HG03064 (cell line): ENCODE measurements at regions not wholly inside any gene's neighbourhood (a gene's known extent, or its start where the extent isn't known, plus 50 kb on each side); places are given as distances from the start of the nearest gene placed in this dataset.

ENCODE experiments used
- ATAC-seq: cut with Tn5 transposase; IDR thresholded peaks from one replicate; pipeline ENCODE4 v1.9.1; 2021; ENCODE audit warnings: low read depth; ENCODE audit not compliant: unreplicated experiment

DNA sequence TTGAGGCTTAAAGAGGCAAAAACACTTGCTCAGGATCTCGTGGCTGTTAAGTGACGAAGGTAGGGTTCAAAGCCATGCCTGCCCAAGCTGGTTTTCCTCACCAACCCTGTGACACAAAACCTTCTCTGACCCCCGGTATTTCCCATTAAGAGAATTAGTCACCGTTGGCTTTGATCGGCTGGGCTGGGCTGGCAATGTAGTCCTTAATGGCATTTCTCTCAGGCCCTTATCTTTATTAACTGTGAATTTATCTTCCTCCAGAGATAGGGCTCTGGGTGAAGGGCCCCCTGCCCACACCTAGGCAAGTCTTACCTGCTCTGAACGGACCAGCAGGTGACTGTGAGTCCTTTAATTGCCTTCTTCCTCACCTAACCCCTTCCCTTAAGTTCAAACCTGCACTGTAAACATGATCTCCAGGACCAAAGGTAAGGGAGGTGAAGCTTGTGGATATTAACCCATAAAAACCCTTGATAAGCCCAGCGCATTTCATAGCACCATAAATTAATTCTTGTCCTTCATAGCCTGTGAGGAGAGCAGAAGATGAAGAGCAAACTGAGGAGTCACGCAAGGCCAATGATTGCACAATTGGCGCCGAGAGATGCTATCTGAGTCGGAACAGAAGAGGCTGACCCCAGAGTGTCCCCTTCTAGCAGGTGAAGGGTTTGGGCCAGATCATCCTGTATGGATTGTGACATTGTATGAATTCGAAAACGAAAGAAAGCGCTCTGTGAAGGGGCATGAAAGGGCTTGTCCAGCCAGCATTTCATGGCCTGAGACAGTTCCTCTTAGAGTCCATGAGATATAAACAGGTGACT is 790.8 kb upstream of the TBX3 start:
- no peak for ATAC-seq

DNA sequence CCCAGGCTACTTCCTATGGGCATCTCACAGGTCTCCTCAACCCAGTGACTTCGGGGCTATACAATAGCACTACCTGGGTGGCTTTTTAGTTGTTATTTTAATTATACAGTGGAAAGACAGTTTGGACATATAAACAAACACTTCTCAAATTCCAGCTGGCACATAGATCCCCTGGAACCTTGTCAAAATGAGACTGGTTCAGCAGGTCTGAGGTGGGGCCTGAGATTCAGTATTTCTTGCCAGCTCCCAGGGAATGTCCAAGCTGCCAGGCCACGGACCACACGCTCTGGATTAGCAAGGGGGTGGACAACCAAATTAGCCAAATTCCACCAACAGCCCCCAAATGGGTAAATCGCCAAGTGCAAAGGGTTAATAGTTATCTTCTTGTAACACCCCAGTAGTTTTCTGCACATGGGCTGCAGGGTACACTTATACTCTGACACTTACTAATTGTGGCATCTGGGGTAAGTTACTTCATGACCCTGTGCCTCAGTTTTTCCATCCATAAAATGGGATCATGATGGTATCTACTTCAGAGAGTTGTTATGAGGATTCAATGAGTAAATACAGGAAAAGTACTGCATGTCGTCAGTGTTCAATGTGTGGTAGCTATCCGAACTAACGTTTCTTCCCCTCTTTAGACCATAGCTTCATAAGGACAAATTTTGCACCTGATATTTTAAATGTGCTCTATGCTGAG is 789.4 kb upstream of the TBX3 start:
- no peak for ATAC-seq

DNA sequence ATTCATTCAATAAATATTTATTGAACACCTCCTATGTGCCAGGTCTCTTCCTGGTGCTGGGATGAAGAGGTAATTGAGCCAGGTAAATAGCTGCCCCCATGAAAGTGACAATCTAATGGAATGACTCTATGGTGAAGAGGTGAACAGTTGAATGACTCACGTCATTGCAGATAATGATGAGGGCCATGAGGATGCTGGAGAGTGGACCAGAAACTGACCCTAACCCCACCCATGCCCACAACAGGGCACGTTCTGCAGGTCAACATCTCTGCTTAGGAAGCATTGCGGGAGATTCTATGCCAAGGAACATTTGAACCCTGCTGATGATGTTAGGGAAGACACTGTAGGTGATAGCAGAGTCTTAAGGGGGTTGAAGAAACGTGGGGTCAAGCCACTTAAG is 788.9 kb upstream of the TBX3 start:
- no peak for ATAC-seq

DNA sequence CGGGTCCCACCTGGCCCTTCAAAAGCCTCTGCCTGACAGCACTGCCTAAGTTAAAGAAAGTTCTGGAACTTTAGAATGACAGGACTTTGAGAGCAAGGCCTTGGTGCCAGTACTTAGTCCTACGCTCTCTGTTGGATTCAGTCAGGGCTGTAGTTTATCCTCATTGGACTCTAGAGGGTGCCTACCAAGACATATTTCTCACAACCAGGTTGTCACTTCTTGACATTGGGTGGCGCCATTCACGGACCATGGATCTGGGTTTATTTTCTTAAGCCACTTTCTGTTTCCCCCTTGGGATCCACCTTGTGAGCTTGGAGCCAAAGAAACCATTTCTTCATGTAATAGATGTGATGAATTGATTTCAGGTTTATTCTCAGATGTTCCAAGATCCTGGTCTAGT is 787.0 kb upstream of the TBX3 start:
- no peak for ATAC-seq

DNA sequence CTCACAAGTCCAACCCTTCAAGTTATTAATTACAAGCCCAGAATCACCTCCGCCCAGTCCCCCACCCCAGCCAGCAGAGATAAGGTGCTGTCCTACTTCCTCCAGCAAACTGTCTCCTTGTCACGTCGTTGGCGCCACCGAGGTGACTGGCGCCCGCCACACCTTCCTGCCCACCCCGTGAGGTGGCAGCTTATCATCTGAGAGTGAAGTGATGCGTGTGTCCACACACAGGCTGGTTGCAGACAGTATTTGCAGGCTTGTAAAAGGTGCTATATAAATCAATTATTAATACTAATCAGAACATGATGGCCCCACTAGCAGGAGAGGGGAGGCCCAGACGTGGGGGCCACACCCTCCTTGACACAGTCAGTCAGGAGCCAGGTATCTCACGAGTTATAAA is 786.6 kb upstream of the TBX3 start:
- ATAC-seq = no peak

DNA sequence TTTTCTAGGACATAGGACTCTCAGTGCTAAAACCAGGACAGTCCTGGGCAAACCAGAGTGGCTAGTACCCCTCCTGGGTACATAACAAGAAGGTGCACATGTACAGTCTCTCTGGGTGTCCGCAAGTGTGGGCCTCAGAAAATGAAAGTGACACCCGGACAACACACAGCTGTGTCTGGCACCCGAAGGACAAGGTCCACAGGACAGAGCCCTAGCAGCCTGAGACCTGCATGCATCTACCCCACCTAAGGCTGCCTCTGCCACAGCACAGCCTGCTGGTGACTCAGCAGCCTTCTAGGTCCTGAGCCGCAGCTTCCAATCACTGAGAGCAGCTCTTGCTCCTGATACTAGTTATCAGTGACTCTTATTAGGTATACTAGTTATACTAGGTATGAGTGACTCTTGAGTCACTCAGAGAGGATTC is 784.1 kb upstream of the TBX3 start:
- ATAC-seq = no peak

DNA sequence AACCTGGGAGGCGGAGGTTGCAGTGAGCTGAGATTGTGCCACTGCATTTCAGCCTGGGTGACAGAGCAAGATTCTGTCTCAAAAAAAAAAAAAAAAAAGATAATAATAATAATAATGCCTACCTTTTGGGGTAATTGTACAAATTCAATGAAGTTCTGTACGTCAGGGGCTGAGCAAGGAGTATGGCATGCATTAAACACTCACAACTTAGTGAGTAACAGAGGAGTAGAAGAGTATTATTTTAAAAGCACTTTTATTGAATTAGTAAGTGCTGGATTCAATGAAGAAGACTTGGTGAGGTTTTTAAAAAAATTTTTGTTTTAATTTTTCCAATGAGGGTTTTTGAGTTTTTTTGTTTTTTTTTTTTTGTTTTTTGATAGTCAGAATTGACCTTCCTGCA is 783.6 kb upstream of the TBX3 start:
- ATAC-seq = no peak

DNA sequence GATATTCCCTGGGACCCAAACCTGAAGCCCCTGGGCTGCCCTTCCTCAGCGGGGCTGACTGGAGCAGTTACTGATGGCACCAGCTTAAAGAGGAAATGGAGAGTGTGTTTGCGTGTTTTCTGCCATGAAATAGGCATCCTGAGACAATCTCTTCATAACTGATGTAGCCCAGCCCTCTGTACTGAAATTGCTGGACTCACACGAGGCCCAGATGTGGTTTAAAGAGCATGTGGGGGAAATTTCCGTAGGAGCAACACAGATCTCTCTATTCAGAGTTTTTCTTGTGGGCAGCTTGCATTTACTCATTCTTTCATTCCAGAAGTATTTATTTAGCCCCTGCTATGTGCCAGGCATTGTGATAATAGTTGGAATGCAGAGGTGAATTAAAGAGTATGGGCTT is 782.1 kb upstream of the TBX3 start:
- ATAC-seq = no peak

DNA sequence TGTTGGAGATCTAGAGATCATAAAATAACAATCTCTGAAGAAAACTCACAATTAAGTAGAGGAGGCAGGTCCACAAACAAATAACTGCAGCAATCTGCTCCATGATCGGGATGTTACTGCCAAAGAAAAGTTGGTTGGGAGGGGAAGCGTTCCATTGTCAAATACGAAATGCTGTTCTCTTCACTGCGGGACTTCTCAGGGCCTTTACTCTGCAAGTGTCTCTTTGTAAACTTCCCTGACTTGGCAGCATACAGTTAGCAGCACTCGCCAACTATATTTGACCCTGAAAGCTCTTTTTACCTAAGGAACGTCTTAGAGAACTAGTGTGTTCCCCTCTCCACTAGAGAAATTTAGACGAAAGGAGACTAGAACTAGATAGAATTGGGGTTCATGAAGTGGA is 780.7 kb upstream of the TBX3 start:
- no peak for ATAC-seq

DNA sequence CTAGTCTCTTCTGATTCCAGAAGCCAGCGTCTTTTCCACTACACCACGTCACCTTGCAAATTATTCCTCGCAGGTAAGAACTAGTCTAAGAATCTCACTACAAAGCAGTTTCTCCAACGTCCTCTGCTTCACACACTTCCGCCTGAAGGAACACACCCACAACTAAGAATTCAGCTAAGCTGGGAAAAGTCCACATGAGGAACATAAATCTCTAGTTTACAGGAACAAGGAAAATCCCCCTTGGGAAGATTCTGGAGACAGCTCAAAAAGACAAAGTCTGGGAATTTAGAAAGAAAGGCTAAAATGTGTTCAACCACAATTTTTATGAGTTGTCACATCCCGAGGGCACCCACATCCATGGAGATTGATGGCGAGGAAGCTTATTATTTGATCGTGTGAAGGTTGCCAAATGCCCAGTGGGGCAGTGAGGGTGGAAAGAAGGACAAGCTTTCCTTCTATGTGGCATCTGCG is 780.2 kb upstream of the TBX3 start:
- no peak for ATAC-seq

DNA sequence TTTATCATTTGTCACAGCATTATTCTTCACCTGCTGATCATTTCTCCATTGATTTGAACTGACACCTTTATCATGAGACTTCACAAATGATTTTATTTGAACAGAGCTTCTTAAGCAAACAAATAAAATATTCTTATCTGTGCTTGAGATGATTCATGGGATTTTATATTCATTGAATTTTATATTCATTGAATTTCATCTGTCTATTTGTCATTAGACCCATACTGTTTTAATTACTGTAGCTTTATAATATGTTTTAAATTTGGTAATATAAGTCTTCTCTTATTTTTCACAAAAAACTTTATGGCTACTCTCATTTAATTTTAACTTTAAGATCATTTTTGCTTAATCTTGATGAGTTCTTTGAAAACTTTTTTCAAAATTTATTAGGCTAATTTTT is 777.4 kb upstream of the TBX3 start:
- ATAC-seq = no peak

DNA sequence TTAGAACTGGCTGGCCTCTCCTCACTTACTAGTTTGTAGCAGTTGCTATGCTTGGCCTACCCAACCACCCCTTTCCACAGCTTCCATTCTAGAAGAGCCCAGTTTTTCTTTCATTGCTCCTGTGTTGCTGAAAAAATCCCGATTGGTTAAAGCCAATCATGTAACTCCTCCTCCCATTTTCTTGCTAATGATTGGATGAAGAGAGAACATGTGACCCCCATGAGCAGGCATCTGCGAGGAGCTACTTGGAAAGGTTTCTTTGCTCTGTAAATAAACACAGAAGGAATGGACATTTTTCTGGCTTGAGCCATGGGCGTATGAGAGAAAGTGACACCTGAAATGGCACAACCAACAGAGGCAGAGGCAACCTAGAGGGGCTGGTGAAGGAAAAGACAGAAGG is 773.8 kb upstream of the TBX3 start:
- ATAC-seq = no peak

DNA sequence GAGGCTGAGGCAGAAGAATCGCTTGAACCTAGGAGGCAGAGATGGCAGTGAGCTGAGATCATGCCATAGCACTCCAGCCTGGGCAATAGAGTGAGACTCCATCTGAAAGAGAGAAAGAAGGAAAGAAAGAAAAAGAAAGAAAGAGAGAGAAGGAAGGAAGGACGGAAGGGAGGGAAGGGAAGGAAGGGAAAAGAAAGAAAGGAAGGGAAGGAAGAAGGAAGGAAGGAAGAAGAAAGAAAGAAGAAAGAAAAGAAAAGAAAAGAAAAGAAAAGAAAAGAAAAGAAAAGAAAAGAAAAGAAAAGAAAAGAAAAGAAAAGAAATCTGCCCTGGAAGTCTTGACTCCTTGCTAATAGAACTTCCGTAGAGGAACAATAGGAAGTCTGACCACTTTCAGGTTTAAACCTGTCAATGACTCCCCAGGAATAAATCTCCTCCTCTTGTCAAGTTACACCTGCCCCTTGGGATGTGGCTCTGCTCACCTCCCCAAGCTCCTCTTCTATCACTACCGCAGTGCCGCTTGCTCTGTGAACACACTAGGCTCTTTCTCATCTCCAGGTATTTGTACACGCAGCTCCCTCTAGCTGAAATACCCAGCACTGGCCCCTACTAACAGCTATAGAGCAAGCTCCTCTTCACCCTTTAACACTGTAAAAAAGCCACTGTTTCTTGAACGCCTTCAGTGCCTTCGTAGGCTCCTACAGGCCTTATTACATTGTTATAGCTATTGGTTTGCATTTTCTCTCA is 773.1 kb upstream of the TBX3 start:
- ATAC-seq = no peak

DNA sequence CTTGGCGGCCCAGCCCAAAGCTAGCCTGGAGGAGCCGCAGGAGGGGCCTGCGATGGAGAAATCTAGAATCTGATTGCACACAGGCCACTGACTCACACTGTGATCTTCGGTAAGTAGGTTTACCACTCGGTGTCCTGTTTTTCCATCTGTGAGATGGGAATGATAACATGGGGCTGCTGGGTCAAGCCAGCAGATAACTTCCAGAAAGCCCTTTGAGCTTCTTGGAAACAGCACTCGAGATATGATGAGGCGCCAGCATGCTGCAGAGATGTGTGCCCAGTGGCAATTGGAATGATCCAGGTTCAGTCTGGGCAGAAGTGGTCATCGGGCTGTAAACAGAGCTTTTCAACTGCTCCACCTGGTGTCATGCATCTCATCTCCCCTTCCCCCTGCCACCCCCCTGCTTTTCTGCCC is 771.3 kb upstream of the TBX3 start:
- ATAC-seq = no peak

DNA sequence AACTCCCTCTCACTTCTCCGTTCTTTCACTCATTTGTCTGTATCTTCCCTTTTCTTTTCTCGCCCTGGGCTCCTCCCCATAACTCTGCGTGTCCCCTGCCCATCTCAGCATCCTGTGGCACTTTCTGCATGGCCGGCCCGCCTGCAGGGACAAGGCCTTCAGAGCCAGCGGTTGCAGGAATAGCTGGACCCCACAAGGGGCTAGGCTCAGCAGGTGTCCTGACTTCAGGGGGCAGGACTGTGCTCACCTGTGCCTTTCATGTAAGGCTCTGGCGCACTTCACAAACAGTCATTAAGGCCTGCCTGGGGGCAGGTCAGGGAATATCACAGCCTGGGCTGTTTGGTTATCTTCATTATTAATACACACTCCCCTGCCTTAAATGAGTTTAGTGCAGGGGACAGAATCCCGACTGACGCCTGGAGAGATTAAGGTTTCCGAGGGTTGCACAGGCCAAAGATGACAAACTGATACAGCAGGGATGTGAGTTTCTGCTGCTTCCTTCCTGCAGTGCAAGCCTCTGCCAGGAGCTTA is 768.8 kb upstream of the TBX3 start:
- no peak for ATAC-seq

DNA sequence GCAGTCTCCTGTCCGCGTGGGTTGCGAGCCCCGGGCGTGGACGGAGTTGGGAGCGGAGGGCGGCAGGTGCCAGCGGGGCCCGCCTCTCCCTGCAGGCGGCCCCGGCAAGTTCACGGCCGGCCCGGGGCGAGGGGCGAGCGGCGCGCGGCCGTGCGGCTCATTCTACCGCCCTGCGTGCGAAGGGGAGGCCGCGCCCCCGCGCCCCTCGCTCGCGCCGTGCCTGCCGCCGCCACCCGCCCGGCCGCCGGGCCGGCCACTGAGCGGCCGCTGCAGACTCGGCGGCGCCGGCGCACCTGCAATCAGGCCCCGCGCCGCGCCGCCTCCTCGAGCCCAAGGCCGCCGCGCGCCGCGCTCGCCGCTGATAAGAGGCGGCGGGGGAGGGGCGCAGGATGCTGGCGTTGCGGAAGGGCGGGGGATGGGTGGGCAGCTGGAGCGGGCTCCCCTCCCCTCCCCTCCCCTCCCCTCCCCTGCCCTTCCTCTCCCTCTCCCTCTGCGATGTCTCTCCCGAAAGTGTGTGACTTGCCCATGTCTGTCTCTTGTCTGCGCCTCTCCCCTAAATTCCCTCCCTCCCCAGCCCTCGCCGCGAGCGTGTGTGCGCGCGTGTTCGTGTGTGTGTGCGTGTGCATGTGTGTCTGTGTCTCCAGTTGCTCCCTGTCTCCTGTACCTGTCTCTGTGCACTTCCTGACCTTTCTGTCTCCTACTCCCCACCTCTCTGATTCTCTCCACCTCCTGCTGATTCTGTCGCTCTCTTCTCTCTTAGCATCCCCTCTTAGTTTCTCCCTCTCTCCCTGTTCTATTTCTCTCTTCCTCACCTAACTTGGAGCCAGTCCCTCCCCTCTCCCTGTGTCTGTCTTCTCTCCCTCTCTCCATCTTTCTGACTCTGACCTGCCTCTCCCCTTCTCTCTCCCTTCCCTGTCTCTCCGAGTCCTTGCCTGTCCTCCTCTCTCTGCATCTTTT is 768.1 kb upstream of the TBX3 start:
- ATAC-seq = no peak

DNA sequence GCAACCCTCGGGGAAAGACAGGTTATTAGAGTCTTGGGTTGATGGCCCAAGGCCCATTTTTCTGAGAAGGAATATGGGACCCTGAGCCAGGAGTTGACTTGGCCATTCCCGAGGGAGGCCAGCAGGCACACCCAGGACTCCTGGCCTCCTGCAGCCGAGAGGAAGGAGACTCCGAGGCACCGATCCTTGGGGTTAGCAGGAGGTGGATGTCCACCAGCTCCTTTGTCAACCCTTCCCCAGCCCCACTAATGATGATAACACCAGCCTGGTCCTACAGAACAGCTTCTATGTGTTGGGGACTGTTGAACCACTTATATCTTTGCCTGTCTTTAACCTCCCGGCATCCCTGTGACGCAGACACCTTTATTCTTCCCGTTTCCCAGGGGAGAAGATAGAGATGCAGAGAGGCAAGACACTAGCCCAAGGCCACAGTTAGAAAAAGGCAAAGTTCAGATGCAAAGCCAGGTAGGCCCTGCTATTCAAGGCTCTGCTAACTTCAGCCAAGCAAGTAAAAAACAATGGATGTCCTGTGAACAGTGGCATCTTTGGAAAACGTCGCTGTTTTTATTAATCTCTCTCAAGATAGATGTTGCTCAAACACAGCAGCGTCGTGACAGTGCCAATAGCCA is 767.3 kb upstream of the TBX3 start:
- no peak for ATAC-seq

DNA sequence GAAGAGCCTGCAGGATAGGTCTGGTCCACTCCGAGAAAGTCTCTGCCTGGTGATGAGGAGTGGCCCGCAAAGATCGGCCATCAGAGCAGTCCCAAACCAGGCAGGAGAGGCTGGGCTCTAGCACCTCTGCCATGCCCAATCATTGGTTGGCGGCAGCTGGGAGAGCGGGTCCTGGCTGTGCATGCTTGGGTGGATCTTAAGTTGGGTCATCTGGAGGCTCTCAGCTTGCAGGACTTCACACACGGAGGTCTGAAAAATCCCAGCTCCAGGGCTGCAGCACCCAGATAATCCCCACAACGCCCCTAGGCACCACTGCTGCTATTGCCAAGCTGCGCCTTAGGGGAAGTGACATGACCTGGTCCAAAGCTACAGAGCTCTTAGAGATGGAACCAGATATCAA is 766.7 kb upstream of the TBX3 start:
- no peak for ATAC-seq

DNA sequence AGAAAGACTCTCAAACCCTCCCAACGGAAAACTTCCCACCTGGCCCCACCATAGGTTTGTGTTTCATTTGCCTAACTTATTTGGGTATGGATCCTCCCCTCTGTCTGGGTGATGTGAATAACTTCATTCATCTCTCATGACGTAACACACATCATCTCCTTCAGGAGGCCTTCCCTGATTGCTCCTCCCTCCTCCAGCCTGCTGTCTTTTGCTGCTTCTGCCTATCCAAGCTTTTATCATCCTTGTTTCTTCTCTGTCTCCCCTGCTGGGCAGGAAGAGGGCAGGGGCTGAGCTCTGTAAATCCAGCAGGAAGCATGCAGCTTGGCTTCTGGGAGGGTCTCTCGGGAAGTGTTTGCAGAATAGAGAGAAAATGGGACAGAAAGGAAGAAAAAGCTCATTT is 766.0 kb upstream of the TBX3 start:
- no peak for ATAC-seq

DNA sequence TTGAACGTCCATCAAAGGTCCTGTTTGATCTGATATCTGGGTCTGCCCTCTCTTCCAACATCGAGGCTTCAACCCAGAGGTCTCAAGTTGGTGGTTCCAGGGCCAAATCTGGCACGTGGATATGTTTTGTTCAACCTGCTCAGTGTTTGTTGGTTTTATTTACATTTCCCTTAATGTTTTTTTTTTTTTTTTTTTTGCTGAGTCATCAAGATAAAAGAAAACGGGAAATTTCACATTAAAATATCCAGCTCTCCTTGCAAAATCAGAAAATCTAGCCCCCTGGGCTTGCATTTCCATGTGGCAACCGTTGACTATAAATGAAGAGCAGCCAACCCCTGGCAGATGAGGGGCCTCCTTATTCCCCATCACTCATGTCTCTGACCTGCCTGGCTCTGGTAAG is 765.6 kb upstream of the TBX3 start:
- ATAC-seq = no peak
